Amygdala (tissue), 56 donors: ENCODE measurements at regions not wholly inside any gene's neighbourhood (a gene's known extent, or its start where the extent isn't known, plus 50 kb on each side); places are given as distances from the start of the nearest gene placed in this dataset.
"Not testable (repeated sequence)": the region's sequence is repeated elsewhere in the genome, so short reads cannot be mapped to it uniquely, and the experiment has no call there.

ENCODE experiments used
- DNase-seq, 56 donors: peaks; one replicate each; lab custom pipeline; 2025; lab: John Stamatoyannopoulos, UW

DNA sequence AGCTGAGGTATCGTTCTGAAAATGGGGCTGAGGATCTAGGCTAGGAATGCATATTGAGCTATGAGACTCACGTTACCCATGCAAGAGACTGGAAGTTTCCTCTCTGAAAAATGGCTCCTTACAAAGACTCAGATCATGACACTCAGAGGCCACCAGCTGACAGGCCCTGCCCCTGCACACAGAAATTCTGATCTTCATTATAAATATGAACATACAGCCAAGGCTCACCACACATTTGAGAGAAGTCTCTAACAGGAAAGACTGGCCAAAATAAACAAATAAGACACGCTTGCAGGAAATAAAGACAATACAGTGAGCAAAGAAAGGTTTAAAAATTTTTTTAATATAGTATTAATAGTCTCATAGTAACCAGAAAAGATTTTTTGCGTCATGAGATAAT, 365.9 kb downstream of the NFIB start:
- DNase-seq: no peak

DNA sequence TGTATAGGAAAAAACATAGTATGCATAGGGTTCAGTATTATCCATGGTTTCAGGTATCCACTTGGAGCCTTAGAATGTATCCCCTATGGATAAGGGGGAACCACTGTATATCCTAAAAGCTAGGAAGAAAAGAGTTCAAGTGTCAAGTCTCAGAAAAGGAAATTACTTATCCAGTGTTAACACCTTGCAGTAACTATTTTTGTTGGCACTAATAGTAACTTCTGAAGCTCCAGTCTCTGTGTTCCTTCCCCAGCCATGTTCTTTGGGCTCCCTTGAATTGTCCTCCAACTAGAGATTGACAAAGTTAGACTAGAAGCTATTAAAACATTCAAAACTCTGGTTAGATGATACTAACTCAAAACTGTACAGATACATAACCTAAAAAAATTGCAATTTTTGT, 370.8 kb downstream of the NFIB start:
- no peak for DNase-seq

DNA sequence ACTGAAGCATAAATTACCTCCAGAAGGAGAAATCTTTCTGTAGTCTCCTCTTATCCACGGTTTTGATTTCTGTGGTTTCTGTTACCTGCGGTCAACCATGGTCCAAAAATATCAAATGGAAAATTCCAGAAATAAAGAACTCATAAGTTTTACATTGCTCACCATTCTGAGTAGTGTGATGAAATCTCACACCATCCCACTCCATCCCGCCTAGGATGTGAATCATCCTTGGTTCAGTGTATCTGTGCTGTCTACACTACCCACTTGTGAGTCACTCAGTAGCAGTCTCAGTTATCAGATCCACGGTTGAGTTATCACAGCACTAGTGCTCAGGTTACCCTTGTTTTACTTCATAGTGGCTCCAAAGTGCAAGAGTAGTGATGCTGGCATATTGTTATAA, 371.2 kb downstream of the NFIB start:
- DNase-seq: peak in 3 of 56 donors; percentile 3 to 20 (median 7)

DNA sequence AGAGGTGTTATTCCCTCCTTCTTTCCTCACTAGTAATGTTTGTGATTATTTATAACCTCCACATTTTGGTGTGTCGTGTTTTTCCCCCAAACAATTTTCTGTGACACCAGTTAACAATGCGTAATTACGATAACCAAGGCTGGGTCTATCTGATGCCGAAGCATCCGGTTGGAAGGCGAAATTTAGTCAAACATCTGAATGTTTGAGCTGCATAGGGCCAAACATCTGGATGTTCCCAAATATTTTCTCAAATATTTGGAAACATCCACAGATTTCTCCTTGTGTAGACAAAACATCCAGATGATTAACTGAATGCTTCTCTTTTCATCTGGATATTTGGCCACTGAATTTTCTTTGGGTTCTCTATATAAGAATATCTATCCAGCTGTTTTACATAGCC, 371.7 kb downstream of the NFIB start:
- no peak for DNase-seq

DNA sequence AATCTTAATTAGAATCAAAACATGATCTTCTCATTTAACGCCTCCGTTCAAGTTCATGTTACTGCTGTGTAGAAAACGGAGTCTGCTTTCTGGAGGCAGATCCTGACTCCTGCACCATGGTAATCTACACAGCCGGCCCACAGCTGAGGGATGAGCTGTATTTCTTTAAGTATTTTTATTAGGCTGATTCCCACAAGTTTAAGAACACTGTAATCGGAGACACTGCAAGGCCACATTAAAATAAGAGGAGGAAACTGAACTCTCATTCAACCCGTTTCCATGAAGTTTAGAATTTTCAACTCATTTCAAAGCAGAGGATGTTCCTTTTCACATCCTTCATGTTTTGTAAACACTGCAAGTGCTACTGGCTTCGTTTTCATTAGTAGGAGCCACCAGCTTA, 372.2 kb downstream of the NFIB start:
- no peak for DNase-seq

DNA sequence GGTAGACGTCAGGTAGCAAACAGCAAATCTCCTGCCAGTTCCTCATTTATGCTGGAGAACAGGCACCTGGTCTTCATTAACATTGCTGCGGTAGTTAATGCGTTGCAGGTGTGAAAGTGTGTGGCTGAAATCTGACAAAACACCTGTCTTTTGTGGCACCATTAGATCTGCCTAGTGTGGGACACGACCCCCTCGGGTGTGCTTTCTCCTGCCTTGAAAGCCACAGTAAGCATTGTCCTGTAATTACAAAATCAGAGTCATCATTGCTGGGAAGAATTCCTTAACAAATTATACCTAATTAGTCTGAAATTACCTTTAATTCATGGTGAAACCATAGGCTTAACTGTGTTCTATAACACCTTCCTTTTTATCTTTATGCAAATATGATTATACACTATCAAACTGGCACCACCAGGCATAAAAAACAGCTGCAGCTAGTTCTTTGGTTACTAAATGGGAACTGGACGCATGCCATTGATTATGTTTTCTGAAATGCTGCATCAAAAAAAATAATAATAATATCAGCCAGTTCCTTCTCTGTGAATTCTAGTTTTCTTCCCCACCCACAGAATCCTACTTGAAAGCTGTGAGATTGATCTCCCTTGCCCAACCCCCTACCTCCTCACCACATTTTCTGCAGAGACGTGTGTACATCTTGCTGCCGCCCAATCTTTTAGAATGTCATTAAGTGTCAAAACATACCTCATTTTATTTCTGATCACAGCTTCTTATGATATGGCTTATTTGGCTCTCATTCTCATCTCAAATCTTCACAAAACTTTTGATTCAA, 374.0 kb downstream of the NFIB start:
- DNase-seq: peak in 2 of 56 donors; percentile 7 to 14

DNA sequence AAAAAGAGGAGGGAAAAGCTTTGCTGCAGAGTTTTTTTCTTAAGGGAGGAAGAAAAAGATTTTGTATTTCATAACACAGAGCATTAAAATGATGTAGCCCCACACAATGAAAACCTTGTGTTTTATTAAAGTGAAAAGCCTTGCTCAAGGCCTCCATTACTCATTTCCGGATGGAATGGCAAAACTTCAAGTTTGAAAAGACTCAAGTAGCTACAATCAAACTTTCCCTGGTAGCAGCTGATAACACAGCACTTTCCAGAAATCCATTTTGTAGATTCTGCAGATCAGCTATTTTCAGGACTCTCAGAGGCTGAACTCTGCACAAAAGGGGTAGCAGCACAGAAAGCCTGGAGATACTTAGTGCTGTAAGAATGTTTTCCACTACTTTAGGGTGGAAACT, 374.8 kb downstream of the NFIB start:
- no peak for DNase-seq

DNA sequence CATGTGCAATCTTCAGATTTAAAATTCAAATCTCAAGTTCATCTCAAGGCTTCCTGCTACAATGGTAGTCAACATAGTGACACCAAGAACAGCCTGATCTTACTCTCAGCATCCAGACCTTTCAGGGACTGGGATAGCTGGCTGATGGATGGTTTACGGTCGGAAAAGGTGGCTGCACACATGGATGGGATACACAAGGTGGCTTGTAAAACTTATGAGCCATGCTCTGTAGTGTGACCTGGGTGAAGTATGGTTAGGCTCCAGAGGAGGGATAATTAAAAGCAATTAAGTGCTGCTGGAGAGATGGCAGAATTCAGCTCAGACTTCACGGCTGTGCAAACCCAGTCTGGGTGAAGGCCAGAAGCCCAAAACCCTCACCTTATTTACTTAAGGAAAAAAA, 379.5 kb downstream of the NFIB start:
- DNase-seq: no peak

DNA sequence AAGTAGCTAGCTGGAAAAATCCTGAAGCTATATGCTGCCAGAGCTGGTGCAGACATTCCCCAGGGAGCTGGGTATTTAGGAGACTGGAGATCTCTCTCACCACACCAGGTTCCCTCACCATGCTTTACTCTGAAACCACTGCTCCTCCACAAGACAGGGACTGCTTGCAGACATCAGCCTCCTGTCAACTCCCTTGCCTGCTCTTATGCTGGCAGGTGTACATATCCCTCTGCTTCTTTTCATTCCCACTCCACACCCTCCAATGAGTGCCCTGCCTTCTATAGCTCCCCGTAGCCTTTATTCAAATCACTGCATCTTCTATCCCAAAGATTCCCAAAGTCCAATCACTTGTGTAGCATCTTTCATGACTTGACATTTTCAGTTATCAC, 380.7 kb downstream of the NFIB start:
- no peak for DNase-seq

DNA sequence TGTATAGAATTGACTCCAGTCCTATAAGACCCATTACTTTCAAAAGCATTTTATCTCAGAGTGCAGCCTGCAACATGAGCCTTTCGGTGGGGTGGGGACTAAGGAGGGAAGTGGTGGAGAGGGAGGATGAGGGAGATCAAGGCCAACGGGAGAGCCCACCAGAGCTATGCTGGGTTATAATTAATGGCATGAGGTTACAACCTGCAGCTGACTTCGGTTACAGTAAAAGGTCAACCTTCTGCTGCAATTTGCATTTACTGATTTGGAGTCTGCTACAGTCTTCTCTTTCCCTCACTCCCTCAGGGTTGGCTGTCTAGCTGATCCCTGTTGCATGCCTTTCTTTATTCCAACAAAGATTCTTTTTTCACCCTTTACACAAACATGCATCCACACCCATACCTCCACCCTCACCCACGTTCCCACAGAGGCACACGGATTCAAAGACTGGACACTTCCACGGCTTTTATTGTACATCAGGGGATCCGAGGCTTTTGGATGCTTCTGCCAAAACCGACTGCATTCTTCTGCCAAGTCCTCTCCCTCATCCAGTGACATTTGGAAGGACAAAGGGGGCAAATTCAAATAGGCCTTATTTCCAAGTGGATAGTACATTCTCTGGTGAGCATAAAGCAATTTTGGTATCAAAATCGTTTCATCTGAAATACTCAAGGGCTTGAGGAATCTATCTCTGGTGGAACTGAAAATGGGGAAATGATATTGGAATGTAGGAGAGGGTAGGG, 381.2 kb downstream of the NFIB start:
- DNase-seq: no peak

DNA sequence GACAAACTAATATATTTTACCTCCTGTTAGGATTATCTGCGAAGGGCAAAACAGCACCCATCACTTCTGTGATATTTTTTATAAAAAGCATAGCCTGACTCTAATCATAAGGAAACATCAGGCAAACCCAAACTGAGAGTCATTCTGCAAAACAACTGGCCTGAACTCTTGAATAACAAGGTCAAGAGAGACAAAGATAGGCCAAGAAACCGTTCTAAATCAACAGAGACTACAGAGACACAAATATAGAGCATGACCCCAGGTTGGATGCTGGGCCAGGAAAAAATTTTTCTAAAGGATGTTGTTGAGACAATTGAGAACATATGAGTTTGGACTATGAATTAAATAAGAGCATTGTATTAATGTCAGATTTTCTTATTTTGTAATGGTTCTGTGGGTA, 384.9 kb downstream of the NFIB start:
- no peak for DNase-seq

DNA sequence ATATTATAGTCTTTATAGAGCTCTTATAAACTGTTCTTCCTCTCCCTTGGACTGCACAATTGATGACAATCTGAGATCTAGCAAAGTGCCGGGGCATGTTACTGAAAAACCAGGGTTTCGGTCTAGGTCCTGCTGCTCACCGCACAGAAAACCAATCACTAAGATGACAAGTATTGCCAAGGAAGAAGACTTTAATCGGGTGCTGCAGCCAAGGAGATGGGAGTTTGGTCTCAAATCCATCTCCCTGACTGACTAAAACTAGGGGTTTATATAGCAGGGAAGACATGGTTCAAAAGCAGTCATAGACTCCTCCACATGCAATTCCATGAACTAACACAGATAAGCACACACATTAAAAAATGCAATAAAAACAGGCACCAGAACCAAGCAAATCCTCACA, 390.6 kb downstream of the NFIB start:
- DNase-seq: no peak

DNA sequence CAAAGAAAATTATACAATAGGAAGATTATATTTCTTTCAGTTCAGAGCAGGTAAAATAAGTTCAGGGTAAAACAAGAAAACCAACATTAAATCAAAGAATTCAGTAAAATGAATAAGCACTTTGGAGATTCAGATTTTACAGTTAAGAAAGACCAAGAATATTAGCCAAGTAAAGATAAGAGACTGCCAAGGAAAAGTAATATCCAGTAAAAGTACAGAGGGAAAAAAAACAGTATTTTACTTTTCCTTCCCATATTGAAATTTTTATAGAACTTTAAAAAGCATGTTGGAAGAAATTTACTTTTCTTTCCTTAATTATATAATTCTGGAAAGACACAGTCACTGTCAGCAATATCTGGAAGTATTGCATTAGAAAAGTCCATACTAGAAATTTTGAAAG, 393.4 kb downstream of the NFIB start:
- DNase-seq: no peak

DNA sequence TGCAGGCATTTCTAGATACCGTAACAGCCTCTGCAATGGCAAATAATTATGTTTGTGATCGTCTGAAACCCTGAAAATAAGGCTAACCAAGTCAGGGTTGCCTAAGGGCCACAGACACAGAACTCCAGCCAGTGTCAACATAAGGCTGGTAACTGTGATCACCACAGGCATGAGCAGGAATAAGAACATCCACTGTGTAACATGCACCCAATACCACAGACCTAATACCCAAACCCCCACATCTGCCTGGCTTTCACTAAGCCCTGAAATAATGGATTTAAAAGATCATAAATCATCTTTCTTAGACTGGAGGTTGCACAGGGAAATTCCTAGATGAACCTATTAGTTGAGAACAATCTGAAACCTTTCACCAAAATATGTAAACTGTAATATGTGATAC, 394.5 kb downstream of the NFIB start:
- no peak for DNase-seq

DNA sequence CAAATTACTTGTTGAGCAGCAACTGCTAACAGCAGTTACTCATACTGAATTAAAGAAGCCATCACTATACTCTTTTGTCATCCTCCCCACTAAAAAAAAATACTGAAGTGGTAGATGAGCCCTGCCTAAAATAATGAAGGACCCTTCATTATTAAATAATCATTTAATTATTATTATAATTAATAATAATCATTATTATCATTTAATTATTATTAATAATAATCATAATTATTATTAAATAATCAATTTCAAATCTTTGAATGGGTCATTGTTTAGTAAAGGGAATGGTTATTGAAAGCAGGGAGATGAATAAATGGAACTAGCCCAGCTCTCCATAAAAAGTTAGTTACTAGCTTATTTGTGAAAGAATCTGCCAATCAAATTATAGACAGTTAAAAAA, 396.4 kb downstream of the NFIB start:
- no peak for DNase-seq

DNA sequence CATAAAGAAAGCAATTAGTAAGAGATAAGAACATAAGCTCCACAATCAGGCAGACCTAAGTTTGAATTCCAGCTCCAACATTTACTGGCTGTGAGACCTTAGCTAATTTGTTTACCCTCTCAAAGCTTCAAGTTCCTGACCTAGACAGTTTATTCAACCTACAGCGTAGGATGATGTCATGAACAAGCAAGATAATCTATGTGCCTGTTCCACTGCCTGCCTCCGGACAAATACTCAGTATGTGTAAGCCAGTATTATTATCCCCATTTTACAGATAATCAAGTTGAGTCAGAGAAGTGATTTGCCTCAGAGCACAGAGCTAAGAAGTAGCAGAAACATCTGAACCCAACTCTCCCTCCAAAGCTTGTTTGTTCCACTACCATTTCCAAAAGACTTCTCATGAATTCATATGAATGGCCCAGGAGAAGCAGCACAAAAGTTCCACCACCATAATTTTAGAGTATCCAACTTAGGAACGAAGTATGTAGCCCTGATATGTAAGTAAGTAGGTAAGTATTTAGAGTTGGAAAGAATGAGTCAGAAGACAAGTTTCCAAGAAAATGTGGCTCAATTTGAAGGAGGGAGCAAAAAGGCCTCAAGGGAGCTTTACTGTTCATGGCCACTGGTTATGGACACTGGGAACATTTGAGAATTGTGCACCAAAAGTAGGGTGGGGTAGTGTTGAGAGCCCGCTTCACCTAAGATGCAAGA, 398.2 kb downstream of the NFIB start:
- DNase-seq: no peak

DNA sequence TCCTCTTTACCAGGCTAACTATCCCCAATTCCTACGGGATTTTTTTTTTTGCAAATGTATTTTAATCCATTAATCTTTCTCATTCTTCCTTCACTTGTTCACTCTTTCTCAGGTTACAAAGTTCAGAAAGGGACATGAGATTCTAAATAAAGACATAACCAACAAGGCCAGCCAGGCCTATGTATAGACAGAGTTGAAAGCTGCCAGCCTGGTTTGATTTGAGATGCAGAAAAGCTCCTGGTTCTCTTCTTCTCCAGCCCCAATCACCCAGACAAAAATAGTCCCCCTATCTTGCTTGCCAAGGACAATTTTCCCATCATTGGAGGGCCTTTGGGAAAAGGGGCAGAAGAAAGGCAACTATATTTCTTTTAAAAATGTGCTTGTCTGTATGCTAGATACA, 398.8 kb downstream of the NFIB start:
- no peak for DNase-seq

DNA sequence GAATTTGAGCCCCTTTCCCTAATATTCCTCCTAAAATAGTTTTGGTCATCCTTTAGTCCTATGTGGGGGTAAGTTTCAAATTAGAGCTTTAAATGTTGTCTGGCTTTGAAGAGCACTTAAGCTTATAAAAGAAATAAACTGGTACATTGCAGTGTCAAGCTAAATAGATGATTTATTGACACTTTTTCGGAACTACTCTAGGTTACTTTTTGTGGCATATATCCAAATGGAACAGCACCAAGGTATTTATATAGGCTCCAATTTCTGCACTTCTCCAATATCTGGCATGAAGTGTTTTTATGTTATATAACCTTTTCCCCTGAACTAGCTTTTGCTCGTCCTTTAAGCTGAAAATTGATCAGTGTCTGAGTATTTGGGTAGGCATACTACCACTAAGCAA, 402.5 kb downstream of the NFIB start:
- no peak for DNase-seq

DNA sequence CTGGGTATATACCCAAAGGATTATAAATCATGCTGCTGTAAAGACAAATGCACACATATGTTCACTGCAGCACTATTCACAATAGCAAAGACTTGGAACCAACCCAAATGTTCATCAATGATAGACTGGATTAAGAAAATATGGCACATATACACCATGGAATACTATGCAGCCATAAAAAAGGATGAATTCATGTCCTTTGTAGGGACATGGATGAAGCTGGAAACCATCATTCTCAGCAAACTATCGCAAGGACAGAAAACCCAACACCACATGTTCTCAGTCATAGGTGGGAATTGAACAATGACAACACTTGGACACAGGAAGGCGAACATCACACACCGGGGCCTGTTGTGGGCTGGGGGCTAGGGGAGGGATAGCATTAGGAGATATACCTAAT, 406.1 kb downstream of the NFIB start:
- DNase-seq: not testable (repeated sequence)

DNA sequence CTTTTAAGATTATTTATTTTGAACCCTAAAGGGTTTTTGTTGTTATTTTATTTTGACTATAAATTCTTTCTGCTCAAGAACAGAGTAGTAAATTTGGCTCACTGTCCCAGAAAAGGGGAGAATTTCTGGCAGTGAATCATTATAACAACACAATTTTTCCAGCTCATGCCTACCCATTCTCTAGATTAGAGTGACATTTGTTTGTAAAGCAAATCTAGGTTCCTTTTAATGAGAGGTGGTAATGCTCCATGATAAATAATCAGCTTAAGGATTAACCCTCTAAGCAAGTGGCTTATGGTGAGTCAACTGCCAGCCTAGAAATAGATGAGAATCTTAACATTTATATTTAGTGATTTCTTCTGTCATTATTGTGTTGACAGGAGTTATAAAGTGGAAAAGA, 409.2 kb downstream of the NFIB start:
- no peak for DNase-seq

DNA sequence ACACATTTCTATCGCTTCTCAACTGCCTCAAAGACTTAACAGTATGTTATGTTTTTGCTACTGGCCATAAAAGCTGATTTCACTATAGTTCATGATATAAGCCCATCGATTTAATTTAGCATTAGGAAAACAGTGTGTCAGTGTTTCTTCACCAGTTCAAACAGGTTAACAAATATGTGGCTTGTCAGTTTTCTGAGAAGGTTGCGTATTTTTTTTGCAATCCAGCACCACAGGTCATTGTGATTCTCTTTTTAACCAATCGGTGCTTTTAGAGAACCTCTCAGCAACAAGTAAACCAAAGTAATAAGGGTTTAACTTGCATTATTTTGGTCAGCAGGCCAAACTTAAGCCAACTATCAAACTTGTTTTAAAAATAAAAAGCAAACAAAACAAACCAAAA, 409.6 kb downstream of the NFIB start:
- no peak for DNase-seq
